ENCODE measurements at regions not wholly inside any gene's neighbourhood (a gene's known extent, or its start where the extent isn't known, plus 50 kb on each side); places are given as distances from the start of the nearest gene placed in this dataset.

GRCh38 chr14:94933486-94933885 is 163.6 kb upstream of the GSC start:
- H3K4me3 Mint-ChIP-seq = no peak overlapping the region
- Histone ChIP-seq H3K79me1 (ENCODE audit: insufficient read depth, low read depth, low read length, poor library complexity, severe bottlenecking) (no peaks in the 10 kb centered on the region), H2BK20ac (ENCODE audit: low read depth, low read length, poor library complexity, severe bottlenecking) (no peak overlapping the region), H3K4ac (ENCODE audit: low read depth, low read length) (no peak overlapping the region), H2AFZ (ENCODE audit: low read length) (no peak overlapping the region), H4K20me1 (ENCODE audit: control insufficient read depth, insufficient read depth, insufficient read length) (no peaks in the 10 kb centered on the region), H4K8ac (replicated peaks; ENCODE audit: insufficient read length, low read depth, low read length) (no peak overlapping the region), H3K14ac (ENCODE audit: insufficient read depth, low read length) (no peak overlapping the region), H3K18ac (ENCODE audit: insufficient read length, low read depth, low read length) (no peak overlapping the region), H2AK5ac (ENCODE audit: insufficient read length, low read length) (no peak overlapping the region), H2BK120ac (ENCODE audit: low read depth, low read length, poor library complexity, severe bottlenecking) (no peak overlapping the region), H3K27ac (ENCODE audit: insufficient read length, low read depth, low read length) (no peak overlapping the region), H4K5ac (ENCODE audit: insufficient read length, low read depth, low read length) (no peak overlapping the region), H3K27me3 (ENCODE audit: insufficient read depth, low read length) (no peaks in the 10 kb centered on the region), H3K23ac (ENCODE audit: insufficient read length, low read depth, low read length) (no peak overlapping the region), H4K91ac (ENCODE audit: insufficient read length, low read depth, low read length) (no peak overlapping the region), H3K4me2 (ENCODE audit: insufficient read depth, insufficient read length, low read length) (no peak overlapping the region), H3K4me1 (ENCODE audit: insufficient read depth, low read length) (no peaks in the 10 kb centered on the region), H3K23me2 (ENCODE audit: insufficient read length, low read depth, low read length, poor library complexity, severe bottlenecking) (no peaks in the 10 kb centered on the region), H3K56ac (ENCODE audit: insufficient read length, low read depth, low read length) (no peak overlapping the region), H2BK12ac (ENCODE audit: insufficient read length, low read depth, low read length) (no peak overlapping the region), H3T11ph (ENCODE audit: low read length) (no peak overlapping the region), H3K9me3 (ENCODE audit: control insufficient read depth, low read depth, low read length) (no peaks in the 10 kb centered on the region), H2BK15ac (ENCODE audit: low read depth, low read length) (no peak overlapping the region), H3K9ac (ENCODE audit: extremely low read depth, insufficient read length, low read length) (no peak overlapping the region), H3K79me2 (ENCODE audit: insufficient read depth, low read length) (no peaks in the 10 kb centered on the region), H2BK5ac (ENCODE audit: insufficient read length, low read length) (no peak overlapping the region)
- H3K4me1 Mint-ChIP-seq = no peaks in the 10 kb centered on the region
- no peak for DNase-seq
- no peaks in the 10 kb centered on the region for H3K9me3 Mint-ChIP-seq
- no peak for TF ChIP-seq CTCF (conservative IDR thresholded peaks at IDR 0.05)
- no CpG with 5 or more reads among the region's 5 CpGs for WGBS (ENCODE audit: extremely low coverage, insufficient read length, low lambda C conversion rate)
- no peaks in the 10 kb centered on the region for H3K36me3 Mint-ChIP-seq (ENCODE audit: insufficient read depth in 1 of 3, low read depth in 3 of 3)
- no peaks in the 10 kb centered on the region; the same call in 1 of the 2 replicates for H3K27me3 Mint-ChIP-seq (ENCODE audit: low read depth)
- no peak overlapping the region for H3K27ac Mint-ChIP-seq

Measured in H9 (cell line).